H1 (cell line): ENCODE measurements at regions not wholly inside any gene's neighbourhood (a gene's known extent, or its start where the extent isn't known, plus 50 kb on each side); places are given as distances from the start of the nearest gene placed in this dataset.

Experiments used
- CEBPB ChIP-seq: IDR thresholded peaks from 2 replicates; pipeline ENCODE4 v1.6.1; 2012; ENCODE audit warnings: low read depth, low read length
- GABPA ChIP-seq: IDR thresholded peaks from 2 replicates; pipeline ENCODE4 v1.6.1; 2011; ENCODE audit warnings: mild to moderate bottlenecking, low read length, moderate library complexity, borderline replicate concordance; ENCODE audit not compliant: insufficient read depth

DNA sequence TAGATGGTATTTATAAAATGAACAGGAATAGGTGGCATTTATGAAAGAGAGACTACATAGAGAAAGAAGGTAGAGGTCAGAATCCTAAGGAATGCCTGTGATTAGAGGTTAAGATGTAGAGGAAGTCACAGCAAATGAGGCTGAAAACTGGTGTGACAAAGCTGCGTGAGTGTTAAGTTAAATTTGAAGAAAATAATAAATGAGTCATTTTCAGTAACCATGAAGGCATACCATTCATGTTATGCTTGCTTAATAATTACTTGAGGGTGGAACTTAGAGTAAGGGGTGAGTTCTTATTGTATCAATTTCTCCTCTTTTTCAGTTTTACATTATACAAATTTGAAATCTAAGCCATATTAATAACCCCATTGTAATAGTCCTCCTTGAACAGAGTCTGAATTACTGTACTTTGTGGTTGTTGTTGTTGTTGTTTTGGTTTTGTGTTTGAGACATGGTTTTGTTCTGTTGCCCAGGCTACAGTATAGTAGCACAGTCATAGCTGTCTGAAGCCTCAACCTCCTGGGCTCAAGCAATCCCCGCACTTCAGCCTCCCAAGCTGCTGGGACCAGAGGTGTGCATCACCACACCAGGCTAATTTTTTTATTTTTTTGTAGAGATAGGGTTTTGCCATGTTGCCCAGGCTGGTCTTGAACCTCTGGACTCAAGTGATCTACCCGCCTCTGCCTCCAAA is 761.5 kb downstream of the GALC start (continued):
- TF ChIP-seq GABPA (no peak), CEBPB (no peak)
- TF ChIP-seq, all 59 proteins: peak for 0
